ENCODE measurements at regions not wholly inside any gene's neighbourhood (a gene's known extent, or its start where the extent isn't known, plus 50 kb on each side); places are given as distances from the start of the nearest gene placed in this dataset.

DNA sequence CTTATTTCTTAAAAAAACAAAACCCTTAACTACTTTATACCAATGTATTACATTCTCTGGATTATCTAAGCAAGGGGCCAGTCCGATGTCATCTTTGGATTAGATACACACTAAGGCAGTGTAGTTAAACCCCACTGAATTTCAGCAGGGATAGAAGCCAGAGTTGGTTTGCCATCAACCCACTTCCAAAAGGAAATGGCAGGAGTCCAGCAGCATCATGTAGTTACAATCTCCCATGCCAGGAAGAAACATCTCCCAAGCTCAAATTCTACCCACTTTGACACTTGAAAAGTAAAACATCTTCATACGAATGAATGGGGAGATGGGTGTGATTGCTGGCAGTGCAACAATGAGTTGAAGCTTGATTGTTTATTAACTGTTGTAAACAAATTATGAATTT lies 203.5 kb upstream of the PLXNC1 start:
- DNase-seq (ENCODE audit: low read depth), result no peak
- no peak overlapping the region for H3K4me3 ChIP-seq (ENCODE audit: low read depth, low read length)
- TF ChIP-seq, protein P1, sequence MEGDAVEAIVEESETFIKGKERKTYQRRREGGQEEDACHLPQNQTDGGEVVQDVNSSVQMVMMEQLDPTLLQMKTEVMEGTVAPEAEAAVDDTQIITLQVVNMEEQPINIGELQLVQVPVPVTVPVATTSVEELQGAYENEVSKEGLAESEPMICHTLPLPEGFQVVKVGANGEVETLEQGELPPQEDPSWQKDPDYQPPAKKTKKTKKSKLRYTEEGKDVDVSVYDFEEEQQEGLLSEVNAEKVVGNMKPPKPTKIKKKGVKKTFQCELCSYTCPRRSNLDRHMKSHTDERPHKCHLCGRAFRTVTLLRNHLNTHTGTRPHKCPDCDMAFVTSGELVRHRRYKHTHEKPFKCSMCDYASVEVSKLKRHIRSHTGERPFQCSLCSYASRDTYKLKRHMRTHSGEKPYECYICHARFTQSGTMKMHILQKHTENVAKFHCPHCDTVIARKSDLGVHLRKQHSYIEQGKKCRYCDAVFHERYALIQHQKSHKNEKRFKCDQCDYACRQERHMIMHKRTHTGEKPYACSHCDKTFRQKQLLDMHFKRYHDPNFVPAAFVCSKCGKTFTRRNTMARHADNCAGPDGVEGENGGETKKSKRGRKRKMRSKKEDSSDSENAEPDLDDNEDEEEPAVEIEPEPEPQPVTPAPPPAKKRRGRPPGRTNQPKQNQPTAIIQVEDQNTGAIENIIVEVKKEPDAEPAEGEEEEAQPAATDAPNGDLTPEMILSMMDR (conservative IDR thresholded peaks at IDR 0.05; ENCODE audit: low read depth, low read length), result no peak

DNA sequence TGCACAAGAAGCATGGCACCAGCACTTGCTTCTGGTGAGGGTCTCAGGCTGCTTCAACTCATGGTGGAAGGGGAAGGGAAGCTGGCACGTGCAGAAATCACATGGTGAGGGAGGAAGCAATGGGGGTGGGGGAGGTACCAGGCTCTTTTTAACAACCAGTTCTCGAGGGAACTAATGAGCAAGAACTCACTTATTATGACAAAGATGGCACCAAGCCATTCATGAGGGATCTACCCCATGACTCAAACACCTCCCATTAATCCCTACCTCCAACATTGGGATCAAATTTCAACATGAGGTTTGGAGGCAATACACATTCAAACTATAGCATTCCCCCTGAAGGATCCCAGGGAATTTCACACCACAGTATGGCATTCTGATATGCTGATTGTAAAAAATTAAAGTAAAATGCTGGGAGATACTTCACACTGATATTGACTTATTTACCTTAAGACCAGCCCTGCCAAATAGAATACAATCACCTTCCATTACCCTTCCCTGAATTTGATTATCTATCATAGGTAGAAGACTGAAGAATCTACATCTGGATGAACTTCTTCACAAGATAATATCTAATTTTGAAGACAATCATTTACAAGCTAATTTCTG lies 201.7 kb upstream of the PLXNC1 start:
- TF ChIP-seq, protein P1 (conservative IDR thresholded peaks at IDR 0.05; ENCODE audit: low read depth, low read length), result no peak
- DNase-seq (ENCODE audit: low read depth), result peak; percentile 19
- H3K4me3 ChIP-seq (ENCODE audit: low read depth, low read length), result no peak overlapping the region

DNA sequence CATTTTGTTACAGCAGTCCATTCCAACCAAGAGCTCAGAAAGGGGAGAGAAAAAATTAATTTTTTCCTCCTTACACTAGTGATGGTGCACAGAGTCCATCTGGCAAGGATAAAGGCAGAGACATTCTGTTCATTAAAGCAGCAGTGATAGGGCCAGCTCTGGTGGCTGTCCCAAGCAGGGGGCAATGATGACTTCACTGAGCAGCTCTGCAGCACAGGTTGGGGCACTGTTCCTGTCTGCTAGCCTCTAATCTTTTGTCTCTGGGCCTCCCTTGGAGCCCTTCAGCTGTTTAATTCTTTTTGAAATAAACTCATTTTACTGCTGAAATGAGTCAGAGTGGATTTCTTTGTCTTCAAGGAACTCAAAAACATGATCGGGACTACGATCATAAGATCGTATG lies 200.9 kb upstream of the PLXNC1 start:
- no peak for DNase-seq (ENCODE audit: low read depth)
- no peak overlapping the region for H3K4me3 ChIP-seq (ENCODE audit: low read depth, low read length)
- TF ChIP-seq, protein P1 (conservative IDR thresholded peaks at IDR 0.05; ENCODE audit: low read depth, low read length), result no peak

DNA sequence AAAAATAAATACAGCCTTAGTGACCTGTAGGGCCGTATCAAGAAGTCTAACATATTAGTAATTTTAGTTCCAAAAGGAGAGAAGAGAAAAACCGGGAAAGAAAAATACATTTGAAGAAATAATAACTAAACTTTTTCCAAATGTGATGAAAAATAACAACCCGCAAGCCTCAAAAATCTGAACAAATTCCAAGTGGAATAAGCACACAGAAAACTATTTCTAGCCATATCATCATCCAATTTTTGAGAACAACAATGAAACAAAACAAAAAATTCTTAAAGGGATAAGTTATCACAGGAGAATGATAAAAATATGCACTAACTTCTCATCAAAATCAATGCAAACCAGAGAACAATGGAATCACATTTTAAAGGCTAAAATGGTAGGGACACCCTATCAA lies 198.1 kb upstream of the PLXNC1 start:
- no peak overlapping the region for H3K4me3 ChIP-seq (ENCODE audit: low read depth, low read length)
- TF ChIP-seq, protein P1 (conservative IDR thresholded peaks at IDR 0.05; ENCODE audit: low read depth, low read length), result no peak

DNA sequence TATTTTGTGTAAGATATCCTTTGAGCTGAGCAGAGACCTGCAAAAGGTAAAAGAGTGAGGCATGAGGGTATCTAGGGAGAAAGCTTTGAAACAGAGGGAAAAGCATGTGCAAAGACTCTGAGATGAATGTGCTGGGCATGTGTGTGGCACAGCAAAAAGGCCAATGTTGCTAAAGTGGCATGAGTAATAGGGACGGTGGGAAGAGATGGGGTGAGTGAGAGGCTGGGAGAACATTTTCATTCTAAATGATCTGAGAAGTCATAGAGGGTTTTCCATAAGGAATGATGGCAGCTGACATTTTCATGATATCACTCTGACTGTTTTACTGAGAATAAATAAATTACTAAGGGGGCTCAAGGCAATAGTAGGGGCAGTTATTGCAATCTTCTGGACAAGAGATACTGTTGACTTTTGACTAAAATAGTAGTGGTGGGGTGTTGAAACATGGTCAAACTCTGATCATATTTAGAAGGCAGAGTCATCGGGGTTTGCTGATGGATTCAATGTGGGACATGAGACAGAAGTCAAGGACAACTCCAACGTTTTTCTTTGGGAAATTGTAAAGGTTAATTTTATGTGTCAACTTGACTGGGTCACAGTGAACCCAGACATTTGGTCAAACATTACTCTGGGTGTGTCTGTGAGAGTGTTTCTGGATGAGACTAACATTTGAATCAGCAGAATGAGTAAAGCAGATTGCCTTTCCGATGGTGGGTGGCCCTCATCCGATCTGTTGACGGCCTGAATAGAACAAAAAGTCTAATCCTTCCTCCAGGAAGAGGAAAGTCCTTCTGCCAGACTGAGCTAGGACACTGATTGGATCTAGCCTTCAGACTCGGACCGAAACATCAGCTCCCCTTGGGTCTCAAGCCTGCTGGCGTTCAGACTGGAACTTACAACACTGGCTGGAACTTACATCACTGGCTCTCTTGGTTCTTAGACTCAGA lies 193.9 kb upstream of the PLXNC1 start:
- no peak for DNase-seq (ENCODE audit: low read depth)
- no peak overlapping the region for H3K4me3 ChIP-seq (ENCODE audit: low read depth, low read length)
- TF ChIP-seq, protein P1 (conservative IDR thresholded peaks at IDR 0.05; ENCODE audit: low read depth, low read length), result no peak

More for the DNA sequence above, 198.1 kb upstream of the PLXNC1 start:
- DNase-seq (ENCODE audit: low read depth), result no peak

DNA sequence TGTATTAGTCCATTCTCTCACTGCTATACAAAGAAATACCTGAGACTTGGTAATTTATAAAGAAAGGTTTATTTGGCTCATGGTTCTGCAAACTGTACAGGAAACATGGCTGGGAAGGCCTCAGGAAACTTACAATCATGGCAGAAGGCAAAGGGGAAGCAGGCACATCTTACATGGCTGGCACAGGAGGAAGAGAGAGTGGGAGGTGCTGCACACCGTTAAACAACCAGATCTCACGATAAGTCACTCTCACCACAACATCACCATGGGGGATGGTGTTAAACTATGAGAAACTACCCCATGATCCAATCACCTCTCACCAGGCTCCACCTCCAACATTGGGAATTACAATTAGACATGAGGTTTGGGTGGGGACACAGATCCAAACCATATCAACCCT lies 191.8 kb upstream of the PLXNC1 start:
- no peak for DNase-seq (ENCODE audit: low read depth)
- TF ChIP-seq, protein P1 (conservative IDR thresholded peaks at IDR 0.05; ENCODE audit: low read depth, low read length), result no peak
- H3K4me3 ChIP-seq (ENCODE audit: low read depth, low read length), result no peak overlapping the region

All from choroid plexus epithelial cell (primary cell).